ENCODE measurements at regions not wholly inside any gene's neighbourhood (a gene's known extent, or its start where the extent isn't known, plus 50 kb on each side); places are given as distances from the start of the nearest gene placed in this dataset.

GRCh38 chr1:114299331-114299975, 145.8 kb upstream of the SYT6 start:
- H3K18ac ChIP-seq (ENCODE audit: insufficient read length, low read depth, low read length) = no peak overlapping the region
- no peaks in the 10 kb centered on the region for H4K20me1 ChIP-seq (ENCODE audit: control insufficient read depth, insufficient read depth, insufficient read length)
- no peaks in the 10 kb centered on the region for H3K79me1 ChIP-seq (ENCODE audit: insufficient read depth, low read depth, low read length, poor library complexity, severe bottlenecking)
- H2BK5ac ChIP-seq (ENCODE audit: insufficient read length, low read length) = no peak overlapping the region
- no peak overlapping the region for H2BK20ac ChIP-seq (ENCODE audit: low read depth, low read length, poor library complexity, severe bottlenecking)
- H3K9me3 Mint-ChIP-seq = peaks cover 13 to 16% of the 10 kb centered on the region in 2 experiments
- H3K9me3 ChIP-seq (ENCODE audit: control insufficient read depth, low read depth, low read length) = no peaks in the 10 kb centered on the region
- H3K23me2 ChIP-seq (ENCODE audit: insufficient read length, low read depth, low read length, poor library complexity, severe bottlenecking) = no peaks in the 10 kb centered on the region
- H2BK15ac ChIP-seq (ENCODE audit: low read depth, low read length) = no peak overlapping the region
- H3K14ac ChIP-seq (ENCODE audit: insufficient read depth, low read length) = no peak overlapping the region
- H4K8ac ChIP-seq (replicated peaks; ENCODE audit: insufficient read length, low read depth, low read length) = no peak overlapping the region
- H3K4me3 Mint-ChIP-seq = no peak overlapping the region
- no peak overlapping the region for H4K5ac ChIP-seq (ENCODE audit: insufficient read length, low read depth, low read length)
- no peak overlapping the region for H2AFZ ChIP-seq (ENCODE audit: low read length)
- H3K27ac Mint-ChIP-seq = no peak overlapping the region; a peak in 1 of 7 replicates
- peaks cover 15% of the 10 kb centered on the region for H3K27me3 Mint-ChIP-seq (ENCODE audit: low read depth)
- peaks cover 4 to 17% (median 5%) of the 10 kb centered on the region in 3 experiments; a peak in 6 of 7 replicates for H3K36me3 Mint-ChIP-seq (ENCODE audit: insufficient read depth in 1 of 3, low read depth in 3 of 3)
- no peak overlapping the region for H3K4me2 ChIP-seq (ENCODE audit: insufficient read depth, insufficient read length, low read length)
- no peak overlapping the region for H3K23ac ChIP-seq (ENCODE audit: insufficient read length, low read depth, low read length)
- H3K4ac ChIP-seq (ENCODE audit: low read depth, low read length) = no peak overlapping the region
- no peak overlapping the region for H4K91ac ChIP-seq (ENCODE audit: insufficient read length, low read depth, low read length)
- H3K27me3 ChIP-seq (ENCODE audit: insufficient read depth, low read length) = no peaks in the 10 kb centered on the region
- H3T11ph ChIP-seq (ENCODE audit: low read length) = no peak overlapping the region
- WGBS (ENCODE audit: extremely low coverage, insufficient read length, low lambda C conversion rate) = no CpG with 5 or more reads among the region's 9 CpGs
- TF ChIP-seq CTCF (conservative IDR thresholded peaks at IDR 0.05) = no peak
- H3K56ac ChIP-seq (ENCODE audit: insufficient read length, low read depth, low read length) = no peak overlapping the region
- H3K4me1 Mint-ChIP-seq = peaks cover 9 to 11% of the 10 kb centered on the region in 2 experiments
- H2AK5ac ChIP-seq (ENCODE audit: insufficient read length, low read length) = no peak overlapping the region
- DNase-seq = no peak
- no peak overlapping the region for H3K27ac ChIP-seq (ENCODE audit: insufficient read length, low read depth, low read length)
- H3K9ac ChIP-seq (ENCODE audit: extremely low read depth, insufficient read length, low read length) = no peak overlapping the region
- H2BK120ac ChIP-seq (ENCODE audit: low read depth, low read length, poor library complexity, severe bottlenecking) = no peak overlapping the region
- H3K4me1 ChIP-seq (ENCODE audit: insufficient read depth, low read length) = no peaks in the 10 kb centered on the region
- H2BK12ac ChIP-seq (ENCODE audit: insufficient read length, low read depth, low read length) = no peak overlapping the region
- peaks cover 2% of the 10 kb centered on the region; the same call in 1 of the 2 replicates for H3K79me2 ChIP-seq (ENCODE audit: insufficient read depth, low read length)
